H54 (cell line): ENCODE measurements at regions not wholly inside any gene's neighbourhood (a gene's known extent, or its start where the extent isn't known, plus 50 kb on each side); places are given as distances from the start of the nearest gene placed in this dataset.

Experiments
- DNase-seq: peaks from one replicate; pipeline ENCODE4 v3.0.0; 2011; ENCODE audit warnings: low spot score, mixed read lengths; ENCODE audit not compliant: insufficient read length
- FAIRE-seq: peaks from 3 replicates; lab custom pipeline; 2011; peaks lifted over from hg19 to GRCh38; lab: Jason Lieb, UNC
- POLR2A ChIP-seq: IDR thresholded peaks from 2 replicates; pipeline ENCODE4 v1.6.1; 2011; ENCODE audit warnings: low read depth, mild to moderate bottlenecking, low read length

DNA sequence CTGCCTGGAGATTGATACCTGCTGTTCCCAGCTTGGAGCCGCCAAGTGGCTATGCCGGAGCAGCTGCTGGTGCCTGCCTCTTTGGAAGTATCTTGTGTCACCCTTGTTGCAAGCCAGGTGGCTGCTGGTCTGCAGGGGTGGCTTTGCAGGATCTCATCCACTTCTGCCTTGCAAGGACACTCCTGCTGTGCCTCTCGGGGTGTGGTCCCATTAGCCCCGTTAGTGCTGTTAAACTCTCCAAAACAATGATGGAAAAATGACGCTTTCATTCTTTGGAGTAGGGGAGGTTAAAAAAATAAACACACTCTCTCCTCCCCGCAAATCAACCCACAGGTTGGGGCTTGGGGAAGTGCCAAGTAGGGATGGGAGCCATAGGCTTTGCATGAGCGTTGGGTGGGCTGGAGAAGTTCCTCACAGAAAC is 352.8 kb downstream of the RNF144A start:
- FAIRE-seq, result no peak
- TF ChIP-seq POLR2A, result no peak
- no peak for DNase-seq

DNA sequence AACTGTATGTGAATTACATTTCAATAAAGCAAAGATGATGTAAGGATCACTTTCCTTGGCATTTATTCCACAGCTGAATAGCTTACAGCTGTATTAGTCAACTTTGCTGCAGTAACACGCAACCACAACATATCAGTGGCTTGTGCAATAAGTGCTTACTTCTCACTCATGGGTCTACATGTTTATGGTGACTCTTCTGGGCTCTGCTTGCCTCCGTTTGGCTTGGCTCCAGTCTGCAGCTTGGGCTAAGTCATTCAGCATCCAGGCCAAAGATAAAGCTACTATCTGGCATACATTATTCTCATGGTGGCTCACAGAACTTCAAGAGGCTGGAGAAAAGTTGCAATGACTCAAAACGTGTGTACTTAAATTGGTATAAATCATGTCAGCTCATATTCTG is 355.0 kb downstream of the RNF144A start:
- TF ChIP-seq POLR2A, result no peak
- DNase-seq, result no peak
- FAIRE-seq, result no peak

DNA sequence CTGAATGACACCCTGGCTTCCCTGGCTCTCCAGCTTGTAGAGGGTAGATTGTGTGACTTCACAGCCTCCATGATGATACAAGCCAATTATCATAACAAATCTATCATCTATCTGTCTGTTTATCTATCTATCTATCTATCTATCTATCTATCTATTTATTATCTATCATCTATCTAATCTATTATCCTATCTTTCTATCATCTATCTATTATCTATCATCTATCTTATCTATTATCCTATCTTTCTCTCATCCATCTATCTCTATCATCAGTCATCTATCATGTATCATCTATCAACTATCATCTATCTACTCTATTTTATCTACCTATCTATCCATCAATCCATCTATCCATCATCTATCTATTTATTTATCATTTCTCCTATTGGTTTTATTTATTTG is 361.8 kb downstream of the RNF144A start:
- DNase-seq (no peak), FAIRE-seq (no peak)
- TF ChIP-seq POLR2A, result no peak

DNA sequence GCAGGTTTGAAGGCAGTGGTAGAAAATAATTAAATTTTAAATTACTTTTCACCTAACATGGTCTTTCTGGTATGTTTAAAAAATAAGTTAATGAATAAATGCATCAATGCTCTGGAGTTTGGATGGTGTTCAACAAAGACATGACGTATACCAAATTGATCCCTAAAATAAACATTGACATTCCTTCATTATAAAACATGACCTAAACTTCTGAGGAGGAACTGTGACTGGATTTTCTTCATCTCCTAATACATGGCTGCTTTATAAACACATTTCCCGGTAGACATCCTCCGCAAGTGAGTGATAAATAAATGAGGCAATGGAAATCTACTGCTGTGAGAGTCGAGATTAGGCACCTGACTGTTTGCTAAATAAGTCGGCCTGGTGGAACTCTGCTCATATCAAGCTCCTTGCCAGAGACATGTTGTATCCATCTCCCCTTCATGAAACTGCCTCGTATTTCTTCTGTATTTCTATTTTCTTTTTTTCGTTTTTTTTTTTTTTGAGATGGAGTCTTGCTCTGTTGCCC is 362.3 kb downstream of the RNF144A start:
- TF ChIP-seq POLR2A, result no peak
- no peak for DNase-seq
- no peak for FAIRE-seq

DNA sequence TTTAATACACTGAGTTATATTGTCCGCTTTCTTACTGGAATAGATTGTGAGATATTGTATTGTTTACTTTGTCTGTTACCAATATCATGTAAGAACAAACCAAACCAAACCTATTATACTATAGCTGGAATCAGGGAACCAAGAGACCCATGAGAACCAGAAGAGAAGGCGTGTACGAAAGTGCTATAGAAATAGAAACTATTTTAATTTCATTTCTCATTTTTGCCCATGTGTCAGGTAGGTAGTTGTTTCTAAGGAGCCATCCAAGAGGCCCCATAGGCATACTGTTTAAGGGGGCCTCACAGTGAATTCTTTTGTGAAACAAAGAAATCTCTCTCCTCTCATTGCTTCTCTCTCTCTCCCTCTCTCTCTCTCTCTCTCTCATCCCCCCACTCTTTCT is 363.6 kb downstream of the RNF144A start:
- no peak for DNase-seq
- FAIRE-seq, result no peak

DNA sequence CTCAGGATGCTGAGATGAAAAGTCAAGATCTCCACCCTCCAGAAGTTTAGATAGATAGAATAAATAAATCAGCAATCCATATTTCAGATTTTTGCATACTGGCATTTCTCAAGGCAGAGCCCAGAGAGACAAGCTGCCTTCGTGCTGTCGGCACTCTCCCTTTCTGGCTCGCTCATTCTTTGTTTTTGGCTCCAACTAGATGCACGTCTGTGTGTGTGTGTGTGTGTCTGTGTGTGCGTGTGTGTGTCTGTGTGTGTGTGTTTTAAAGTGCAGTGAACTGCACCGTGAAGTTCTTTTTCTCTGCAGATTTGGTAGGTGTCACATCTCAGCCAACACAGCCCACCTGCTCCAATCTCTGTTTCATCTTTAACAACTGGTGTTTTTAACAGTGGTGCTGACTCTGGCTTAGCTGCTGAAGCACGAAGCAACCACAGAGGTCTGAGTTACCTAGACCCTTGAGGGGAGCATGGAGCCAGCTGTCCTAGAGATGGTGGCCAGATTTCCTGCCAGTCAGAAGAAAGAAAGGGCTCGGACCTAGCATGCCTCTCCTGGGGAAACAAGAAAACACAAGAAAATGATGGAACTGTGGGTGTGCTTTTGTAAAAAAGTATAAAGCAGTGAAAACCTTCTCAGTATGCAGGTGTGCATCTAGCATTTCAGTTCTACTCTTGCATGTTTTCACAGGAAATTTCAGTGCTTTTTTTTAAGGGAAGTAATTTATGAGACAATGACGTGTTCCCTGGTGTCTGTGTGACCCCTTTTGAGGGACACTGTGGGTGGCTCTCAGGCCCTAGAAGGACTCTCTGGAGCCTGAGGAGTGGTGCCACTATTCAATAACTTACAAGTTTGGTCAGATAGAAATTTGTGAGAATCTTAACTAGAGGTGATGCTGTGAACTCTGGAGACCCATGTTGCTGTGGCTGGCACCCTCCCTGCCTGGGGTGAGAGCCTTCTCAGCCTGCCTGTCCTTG is 364.3 kb downstream of the RNF144A start:
- DNase-seq, result no peak
- FAIRE-seq, result no peak
- no peak for TF ChIP-seq POLR2A

More for the DNA sequence above, 363.6 kb downstream of the RNF144A start:
- no peak for TF ChIP-seq POLR2A

DNA sequence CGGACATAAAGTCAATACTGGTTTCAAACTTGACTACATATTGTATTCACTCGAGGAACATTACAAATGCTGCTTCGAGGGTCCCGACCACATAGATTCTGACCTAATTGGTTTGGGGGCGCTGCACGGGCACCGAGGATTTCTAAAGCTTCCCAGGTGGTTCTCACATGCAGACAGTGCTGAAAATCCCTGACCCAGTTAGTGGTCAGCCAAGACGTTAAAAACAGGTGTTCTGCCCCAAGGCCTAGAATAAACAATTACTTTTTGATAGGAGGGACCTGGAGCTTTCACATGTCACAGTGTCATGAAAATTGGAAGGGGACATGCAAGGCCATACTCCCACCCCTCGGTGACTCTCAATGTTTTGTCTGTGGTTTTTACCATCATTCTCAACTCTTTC is 368.9 kb downstream of the RNF144A start:
- FAIRE-seq (no peak), DNase-seq (no peak)
- TF ChIP-seq POLR2A, result no peak

DNA sequence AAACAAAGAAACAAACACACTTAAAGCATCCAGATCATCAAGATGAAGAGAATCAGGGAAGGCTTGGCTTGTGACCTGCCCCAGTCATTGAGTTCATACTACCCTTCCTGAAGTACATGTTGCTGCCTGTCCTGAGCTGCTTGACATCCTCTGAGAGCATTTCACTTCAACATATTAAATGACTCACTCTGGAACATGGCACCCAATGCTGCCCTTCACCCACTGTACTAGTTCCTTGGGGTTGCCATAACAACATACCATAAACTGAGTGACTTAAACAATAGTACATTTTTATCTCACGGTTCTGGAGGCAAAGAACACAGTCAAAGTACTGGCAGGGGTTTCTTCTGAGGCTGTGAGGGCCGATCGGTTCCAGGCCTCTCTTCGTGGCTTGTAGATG is 371.3 kb downstream of the RNF144A start:
- no peak for TF ChIP-seq POLR2A
- FAIRE-seq (no peak), DNase-seq (no peak)

DNA sequence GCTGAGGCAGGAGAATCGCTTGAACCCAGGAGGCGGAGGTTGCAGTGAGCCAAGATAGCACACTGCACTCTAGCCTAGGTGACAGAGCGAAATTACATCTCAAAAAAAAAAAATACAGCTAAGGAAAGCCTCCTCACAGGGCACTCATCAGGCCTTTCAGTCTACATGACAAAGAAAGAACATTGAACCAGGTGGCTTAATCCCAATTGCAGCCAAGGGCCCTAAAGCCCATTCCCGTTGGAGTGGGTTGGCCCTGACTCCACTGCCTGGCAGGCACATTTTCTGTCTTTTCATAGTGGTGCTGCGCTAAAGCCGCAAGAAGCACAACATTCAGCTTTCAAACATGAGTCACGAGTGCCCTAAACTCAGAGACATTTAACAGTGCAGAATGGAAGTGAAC is 372.5 kb downstream of the RNF144A start:
- no peak for DNase-seq
- no peak for FAIRE-seq
- TF ChIP-seq POLR2A, result no peak

DNA sequence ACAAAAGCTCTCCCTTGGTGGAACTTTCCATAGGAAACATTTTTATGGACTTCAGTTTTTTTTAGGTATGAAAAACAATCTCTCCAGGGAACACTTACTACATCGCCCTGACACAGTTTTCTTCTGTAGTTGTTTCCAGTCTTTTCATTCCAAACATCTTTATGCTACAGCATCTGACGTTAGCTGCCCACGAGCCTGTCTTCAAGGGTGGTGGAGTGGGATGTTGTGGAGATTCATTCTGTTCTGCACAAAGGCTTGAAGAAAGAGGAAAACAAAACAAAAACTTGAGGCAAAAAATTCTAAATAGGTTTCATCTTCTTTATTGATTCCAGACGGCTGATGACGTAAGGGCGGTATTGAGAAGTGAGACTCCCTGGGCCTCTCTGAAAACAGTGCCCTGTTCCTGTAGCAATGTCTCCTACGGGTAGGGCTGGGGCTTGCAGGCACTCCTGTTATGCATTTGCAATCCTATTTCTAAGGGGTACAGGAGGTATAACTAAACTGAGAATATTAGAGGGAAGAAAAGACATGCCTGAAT is 375.0 kb downstream of the RNF144A start:
- FAIRE-seq, result no peak
- no peak for TF ChIP-seq POLR2A
- no peak for DNase-seq

DNA sequence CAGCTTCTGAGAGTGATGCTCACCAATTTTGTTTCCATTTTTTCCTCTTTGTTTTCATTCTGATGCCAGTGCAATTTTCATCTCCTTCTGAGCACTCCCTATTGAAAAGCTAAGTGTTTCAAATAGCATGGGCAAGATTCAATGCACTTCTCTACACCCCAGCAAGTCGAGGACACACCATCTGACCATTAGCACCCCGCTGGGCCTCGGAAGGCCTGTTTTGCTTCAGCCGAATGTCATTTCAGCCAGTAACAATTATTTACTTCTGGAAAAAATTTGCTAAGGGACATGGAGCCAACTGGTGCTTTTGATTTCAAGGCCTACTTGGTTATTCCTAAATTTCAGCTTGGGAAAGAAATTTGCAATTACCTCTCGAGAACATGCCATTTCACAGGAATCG is 392.4 kb downstream of the RNF144A start:
- DNase-seq, result no peak
- FAIRE-seq, result no peak
- no peak for TF ChIP-seq POLR2A

DNA sequence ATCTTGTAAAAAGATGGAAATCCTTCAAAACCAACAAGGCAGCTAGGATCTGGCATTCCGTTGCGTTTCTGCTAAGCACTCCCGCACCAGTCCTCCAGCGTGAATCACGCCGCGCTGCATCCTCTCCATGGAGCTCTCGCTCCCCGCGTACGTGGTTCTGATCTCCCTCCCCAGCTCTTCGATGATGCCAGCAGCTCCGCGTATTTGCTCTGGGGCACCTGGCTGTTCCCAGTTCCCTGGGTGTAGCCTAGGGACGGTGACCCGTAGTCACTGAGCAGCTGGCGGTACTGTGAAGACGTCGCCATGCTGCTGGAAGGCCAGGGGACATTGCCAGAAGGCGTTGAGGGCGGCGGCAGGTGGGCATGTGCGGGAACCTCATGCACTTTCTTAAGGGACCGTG is 407.5 kb downstream of the RNF144A start:
- FAIRE-seq (no peak), DNase-seq (no peak)
- TF ChIP-seq POLR2A, result no peak

DNA sequence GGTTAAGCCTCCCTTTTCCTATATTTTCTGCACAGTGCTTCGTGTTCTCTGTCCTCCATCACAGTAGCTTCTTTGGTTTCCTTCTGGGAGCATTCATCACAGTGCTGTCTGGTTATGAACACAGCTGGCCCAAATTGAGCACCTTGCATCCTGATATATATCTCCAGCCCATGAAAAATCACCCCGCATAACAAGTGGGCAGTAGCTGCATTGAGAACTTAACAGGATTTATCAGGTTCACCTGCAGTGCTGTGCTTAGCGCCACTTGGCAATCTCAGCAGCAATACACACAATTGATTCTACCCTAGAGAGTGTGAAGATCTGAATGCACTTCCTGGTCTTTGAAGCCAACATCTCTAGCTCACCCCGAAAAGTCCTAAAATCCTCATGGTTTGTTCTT is 408.0 kb downstream of the RNF144A start:
- FAIRE-seq (no peak), DNase-seq (no peak)
- TF ChIP-seq POLR2A, result no peak

DNA sequence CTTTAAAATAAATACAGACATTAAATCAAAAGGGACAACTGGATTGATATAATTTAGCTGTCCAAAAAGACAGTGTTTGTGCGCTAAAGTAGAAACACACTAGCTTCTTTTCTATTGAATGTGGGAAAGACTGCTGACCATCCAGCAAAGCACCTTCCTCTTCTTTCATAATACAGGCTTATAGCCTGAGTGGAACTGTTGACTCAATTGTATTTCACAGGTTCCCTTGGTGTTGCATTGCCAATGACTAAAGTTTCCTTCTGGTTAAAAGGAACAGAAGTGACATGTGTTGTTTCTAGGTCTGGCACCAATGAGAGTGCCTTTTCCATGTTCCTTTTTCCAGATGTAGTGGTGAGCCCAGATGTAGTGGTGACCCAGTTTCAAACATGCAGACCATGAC is 412.3 kb downstream of the RNF144A start:
- FAIRE-seq, result no peak
- DNase-seq, result no peak

More for the DNA sequence above, 412.3 kb downstream of the RNF144A start:
- TF ChIP-seq POLR2A, result no peak
